GM21825 (cell line): ENCODE measurements at regions not wholly inside any gene's neighbourhood (a gene's known extent, or its start where the extent isn't known, plus 50 kb on each side); places are given as distances from the start of the nearest gene placed in this dataset.

Source experiments
- ATAC-seq: cut with Tn5 transposase; IDR thresholded peaks from one replicate; pipeline ENCODE4 v1.9.1; 2021; ENCODE audit warnings: mild to moderate bottlenecking, moderate library complexity; ENCODE audit not compliant: unreplicated experiment

- ATAC-seq = peak; percentile 50
These were observed 141.0 kb upstream of the CIBAR2 start for GRCh38 chr16:85253084-85253941.

- no peak for ATAC-seq
These were observed 141.8 kb upstream of the CIBAR2 start for GRCh38 chr16:85254051-85254450.

GRCh38 chr16:85254921-85255320 lies 142.6 kb upstream of the CIBAR2 start:
- ATAC-seq = no peak

- no peak for ATAC-seq
These were observed 143.5 kb upstream of the CIBAR2 start for GRCh38 chr16:85255777-85256176.

GRCh38 chr16:85256190-85256739 lies 144.0 kb upstream of the CIBAR2 start:
- ATAC-seq = no peak

GRCh38 chr16:85257483-85257882 lies 145.2 kb upstream of the CIBAR2 start:
- ATAC-seq = no peak

- no peak for ATAC-seq
These were observed 145.9 kb upstream of the CIBAR2 start for GRCh38 chr16:85258166-85258565.

GRCh38 chr16:85258629-85259028 lies 146.4 kb upstream of the CIBAR2 start:
- ATAC-seq = no peak

- ATAC-seq = no peak
These were observed 147.0 kb upstream of the CIBAR2 start for GRCh38 chr16:85259115-85259831.

- no peak for ATAC-seq
These were observed 147.5 kb upstream of the CIBAR2 start for GRCh38 chr16:85259832-85260167.

- ATAC-seq = no peak
These were observed 148.9 kb upstream of the CIBAR2 start for GRCh38 chr16:85261204-85261603.

GRCh38 chr16:85261657-85262557 lies 149.6 kb upstream of the CIBAR2 start:
- no peak for ATAC-seq

GRCh38 chr16:85262558-85263238 lies 150.4 kb upstream of the CIBAR2 start:
- ATAC-seq = no peak

- ATAC-seq = no peak
These were observed 150.9 kb upstream of the CIBAR2 start for GRCh38 chr16:85263239-85263585.

GRCh38 chr16:85264752-85265151 lies 152.5 kb upstream of the CIBAR2 start:
- no peak for ATAC-seq

- ATAC-seq = no peak
These were observed 153.0 kb upstream of the CIBAR2 start for GRCh38 chr16:85265161-85265784.

GRCh38 chr16:85265810-85266209 lies 153.5 kb upstream of the CIBAR2 start:
- ATAC-seq = no peak

GRCh38 chr16:85266857-85267256 lies 154.6 kb upstream of the CIBAR2 start:
- no peak for ATAC-seq

GRCh38 chr16:85267414-85267945 lies 155.2 kb upstream of the CIBAR2 start:
- ATAC-seq = no peak

GRCh38 chr16:85269165-85269564 lies 156.9 kb upstream of the CIBAR2 start:
- no peak for ATAC-seq
